ENCODE measurements at regions not wholly inside any gene's neighbourhood (a gene's known extent, or its start where the extent isn't known, plus 50 kb on each side); places are given as distances from the start of the nearest gene placed in this dataset.

GRCh38 chr18:77763530-77764145 is 514.0 kb downstream of the GALR1 start:
- TF ChIP-seq ELF4 (IDR thresholded peaks at IDR 0.05) (no peak), SP1 (IDR thresholded peaks at IDR 0.05) (no peak), BHLHE40 (IDR thresholded peaks at IDR 0.05; ENCODE audit: borderline replicate concordance) (no peak), PKNOX1 (IDR thresholded peaks at IDR 0.05) (no peak), TARDBP (IDR thresholded peaks at IDR 0.05) (no peak), CTBP1 (IDR thresholded peaks at IDR 0.05; ENCODE audit: borderline replicate concordance) (no peak), HDGF (IDR thresholded peaks at IDR 0.05; ENCODE audit: borderline replicate concordance) (no peak), NFRKB (IDR thresholded peaks at IDR 0.05) (no peak), LEF1 (IDR thresholded peaks at IDR 0.05; ENCODE audit: borderline replicate concordance) (no peak), ZNF384 (IDR thresholded peaks at IDR 0.05) (no peak), FOXK2 (IDR thresholded peaks at IDR 0.05) (no peak)
